OCI-LY7 (cell line): ENCODE measurements at regions not wholly inside any gene's neighbourhood (a gene's known extent, or its start where the extent isn't known, plus 50 kb on each side); places are given as distances from the start of the nearest gene placed in this dataset.

ENCODE experiments used
- CTCF ChIP-seq: fragments of 200-600 bp; sonication (generic); conservative IDR thresholded peaks from 2 replicates; pipeline ENCODE4 v1.5.1; 2014; ENCODE audit warnings: mild to moderate bottlenecking, antibody characterized with exemption, low read length, moderate library complexity, mixed read lengths
- EZH2phosphoT487 ChIP-seq: fragments of 200-600 bp; sonication (generic); IDR thresholded peaks from 2 replicates; pipeline ENCODE4 v1.6.1; 2018; ENCODE audit warnings: low read depth, borderline replicate concordance, mild to moderate bottlenecking, mixed run types, antibody characterized with exemption, low read length, moderate library complexity, mixed read lengths

- TF ChIP-seq CTCF = no peak
- no peak for TF ChIP-seq EZH2phosphoT487
Observed at GRCh38 chr2:16262526-16263178, 322.3 kb downstream of the MYCN start.
